ENCODE measurements at regions not wholly inside any gene's neighbourhood (a gene's known extent, or its start where the extent isn't known, plus 50 kb on each side); places are given as distances from the start of the nearest gene placed in this dataset.

DNA sequence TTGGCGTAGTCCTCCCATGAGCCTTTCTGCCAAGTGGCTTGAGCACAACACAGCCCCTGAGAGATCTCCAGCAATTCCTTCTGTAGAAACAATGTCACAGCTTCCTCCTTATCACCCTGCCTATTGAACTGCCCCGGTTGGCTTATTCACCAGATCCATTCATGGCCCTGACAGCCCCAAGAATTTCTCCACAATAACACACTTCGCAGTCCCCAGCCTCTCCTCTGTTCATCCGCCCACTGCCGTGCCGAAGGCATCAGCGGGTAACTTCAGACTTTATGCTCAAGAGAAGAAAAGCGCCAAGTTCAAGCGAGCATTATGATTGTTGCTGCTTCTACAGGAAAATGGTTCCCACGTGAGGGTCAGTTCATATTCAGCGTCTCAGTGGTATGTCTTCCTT lies 403.9 kb downstream of the VPS13C start:
- TF ChIP-seq EZH2phosphoT487 (IDR thresholded peaks at IDR 0.05; ENCODE audit: low read depth), result no peak
- TF ChIP-seq, protein P1, sequence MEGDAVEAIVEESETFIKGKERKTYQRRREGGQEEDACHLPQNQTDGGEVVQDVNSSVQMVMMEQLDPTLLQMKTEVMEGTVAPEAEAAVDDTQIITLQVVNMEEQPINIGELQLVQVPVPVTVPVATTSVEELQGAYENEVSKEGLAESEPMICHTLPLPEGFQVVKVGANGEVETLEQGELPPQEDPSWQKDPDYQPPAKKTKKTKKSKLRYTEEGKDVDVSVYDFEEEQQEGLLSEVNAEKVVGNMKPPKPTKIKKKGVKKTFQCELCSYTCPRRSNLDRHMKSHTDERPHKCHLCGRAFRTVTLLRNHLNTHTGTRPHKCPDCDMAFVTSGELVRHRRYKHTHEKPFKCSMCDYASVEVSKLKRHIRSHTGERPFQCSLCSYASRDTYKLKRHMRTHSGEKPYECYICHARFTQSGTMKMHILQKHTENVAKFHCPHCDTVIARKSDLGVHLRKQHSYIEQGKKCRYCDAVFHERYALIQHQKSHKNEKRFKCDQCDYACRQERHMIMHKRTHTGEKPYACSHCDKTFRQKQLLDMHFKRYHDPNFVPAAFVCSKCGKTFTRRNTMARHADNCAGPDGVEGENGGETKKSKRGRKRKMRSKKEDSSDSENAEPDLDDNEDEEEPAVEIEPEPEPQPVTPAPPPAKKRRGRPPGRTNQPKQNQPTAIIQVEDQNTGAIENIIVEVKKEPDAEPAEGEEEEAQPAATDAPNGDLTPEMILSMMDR (IDR thresholded peaks at IDR 0.05; ENCODE audit: low read depth, low read length), result no peak

Data from OCI-LY3 (cell line).